Esophagus squamous epithelium (tissue), 4 donors: ENCODE measurements at regions not wholly inside any gene's neighbourhood (a gene's known extent, or its start where the extent isn't known, plus 50 kb on each side); places are given as distances from the start of the nearest gene placed in this dataset.

Experiments
- POLR2A ChIP-seq, 4 donors: fragments of 450-650 bp; IDR thresholded peaks; one replicate each; pipeline ENCODE4 v1.6.1; 2017; ENCODE audit warnings: antibody characterized with exemption in 4 of 4, mild to moderate bottlenecking in 4 of 4, moderate library complexity in 3 of 4
- TF ChIP-seq, protein P1 (sequence below), 6 experiments: fragments of 450-650 bp in 4 of 6; fragments of 200-600 bp in 2 of 6; sonication (generic) in 2 of 6; IDR thresholded peaks; one replicate each; pipeline ENCODE4 v1.5.1; 2016 to 2019; ENCODE audit warnings: antibody characterized with exemption in 6 of 6, mild to moderate bottlenecking in 4 of 6, moderate library complexity in 4 of 6

DNA sequence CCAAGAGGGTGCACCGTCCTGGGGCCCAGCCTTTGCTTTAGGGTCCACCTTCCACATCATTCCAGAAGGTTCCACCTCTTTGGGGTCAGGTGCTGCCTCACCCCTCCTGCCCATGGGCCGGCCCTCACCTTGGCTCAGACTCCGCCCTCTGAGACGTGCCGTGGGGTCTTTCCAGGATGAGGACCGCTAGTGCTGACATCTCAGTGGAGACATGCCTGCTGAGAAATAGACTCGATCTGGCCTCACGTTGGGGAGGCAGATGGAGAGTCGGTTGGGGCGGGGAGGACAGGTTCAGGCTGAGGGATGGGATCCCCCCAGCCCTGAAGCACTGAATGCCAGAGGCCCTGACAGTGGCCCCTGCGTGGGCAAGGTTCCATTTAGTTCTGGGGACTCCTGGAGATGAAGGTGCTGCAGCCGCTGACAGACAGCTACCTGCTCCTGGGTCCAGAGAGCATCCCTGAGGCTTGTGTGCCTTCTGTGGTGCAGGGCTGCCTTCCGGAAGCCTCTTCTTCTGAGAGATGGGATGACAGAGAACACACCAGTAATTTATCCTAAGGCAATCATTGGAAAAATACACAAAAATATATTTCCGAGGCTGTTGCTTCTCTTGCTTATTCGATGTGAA is 185.3 kb downstream of the KIF26A start:
- TF ChIP-seq, protein P1, sequence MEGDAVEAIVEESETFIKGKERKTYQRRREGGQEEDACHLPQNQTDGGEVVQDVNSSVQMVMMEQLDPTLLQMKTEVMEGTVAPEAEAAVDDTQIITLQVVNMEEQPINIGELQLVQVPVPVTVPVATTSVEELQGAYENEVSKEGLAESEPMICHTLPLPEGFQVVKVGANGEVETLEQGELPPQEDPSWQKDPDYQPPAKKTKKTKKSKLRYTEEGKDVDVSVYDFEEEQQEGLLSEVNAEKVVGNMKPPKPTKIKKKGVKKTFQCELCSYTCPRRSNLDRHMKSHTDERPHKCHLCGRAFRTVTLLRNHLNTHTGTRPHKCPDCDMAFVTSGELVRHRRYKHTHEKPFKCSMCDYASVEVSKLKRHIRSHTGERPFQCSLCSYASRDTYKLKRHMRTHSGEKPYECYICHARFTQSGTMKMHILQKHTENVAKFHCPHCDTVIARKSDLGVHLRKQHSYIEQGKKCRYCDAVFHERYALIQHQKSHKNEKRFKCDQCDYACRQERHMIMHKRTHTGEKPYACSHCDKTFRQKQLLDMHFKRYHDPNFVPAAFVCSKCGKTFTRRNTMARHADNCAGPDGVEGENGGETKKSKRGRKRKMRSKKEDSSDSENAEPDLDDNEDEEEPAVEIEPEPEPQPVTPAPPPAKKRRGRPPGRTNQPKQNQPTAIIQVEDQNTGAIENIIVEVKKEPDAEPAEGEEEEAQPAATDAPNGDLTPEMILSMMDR (IDR thresholded peaks at IDR 0.05): no peak
- TF ChIP-seq POLR2A (IDR thresholded peaks at IDR 0.05): no peak
